Neural cell (in vitro differentiated cells): ENCODE measurements at regions not wholly inside any gene's neighbourhood (a gene's known extent, or its start where the extent isn't known, plus 50 kb on each side); places are given as distances from the start of the nearest gene placed in this dataset.

Experiments
- H2AFZ ChIP-seq: fragments of 200-600, 300-800 bp; sonication (generic), shearing (Covaris generic); 2 replicates; pipeline ENCODE4 v1.6.0; 2014; ENCODE audit warnings: low read depth, mild to moderate bottlenecking, antibody characterized with exemption, low read length, moderate library complexity
- H3F3A ChIP-seq: fragments of 200-600 bp; shearing (Covaris generic); 2 replicates; pipeline ENCODE4 v1.6.1; 2016; ENCODE audit warnings: mild to moderate bottlenecking, moderate library complexity, mixed read lengths, antibody characterized with exemption, low read length; ENCODE audit not compliant: insufficient read depth, poor library complexity, severe bottlenecking
- H3K27ac ChIP-seq: fragments of 200-600, 300-800 bp; sonication (generic), shearing (Covaris generic); 2 replicates; pipeline ENCODE4 v1.5.1; 2014; ENCODE audit warnings: mild to moderate bottlenecking, low read length, moderate library complexity
- H3K27me3 ChIP-seq: fragments of 300-800, 200-600 bp; sonication (generic), shearing (Covaris generic); 2 replicates; pipeline ENCODE4 v1.6.0; 2014; ENCODE audit warnings: mild to moderate bottlenecking, low read depth, low read length, moderate library complexity; ENCODE audit not compliant: insufficient read depth
- H3K36me3 ChIP-seq: fragments of 300-800, 200-600 bp; sonication (generic), shearing (Covaris generic); 2 replicates; pipeline ENCODE4 v1.5.1; 2014; ENCODE audit warnings: mild to moderate bottlenecking, antibody characterized with exemption, low read length, moderate library complexity; ENCODE audit not compliant: insufficient read depth
- H3K4me2 ChIP-seq: fragments of 300-800, 200-600 bp; sonication (generic), shearing (Covaris generic); 2 replicates; pipeline ENCODE4 v1.6.0; 2014; ENCODE audit warnings: mild to moderate bottlenecking, low read length
- H3K4me3 ChIP-seq: fragments of 300-800, 200-600 bp; sonication (generic), shearing (Covaris generic); 2 replicates; pipeline ENCODE4 v1.5.1; 2014; ENCODE audit warnings: mild to moderate bottlenecking, low read length, moderate library complexity
- H3K79me2 ChIP-seq: fragments of 200-600 bp; shearing (Covaris generic); replicated peaks from 2 replicates; pipeline ENCODE4 v1.6.0; 2014; ENCODE audit warnings: mild to moderate bottlenecking, low read length, moderate library complexity; ENCODE audit not compliant: insufficient read depth
- H3K9ac ChIP-seq: fragments of 300-800, 200-600 bp; sonication (generic), shearing (Covaris generic); 2 replicates; pipeline ENCODE4 v1.6.1; 2016; ENCODE audit warnings: mild to moderate bottlenecking, low read length, mixed read lengths
- H3K9me2 ChIP-seq: fragments of 200-600 bp; shearing (Covaris generic); 2 replicates; pipeline ENCODE4 v1.6.1; 2016; ENCODE audit warnings: mild to moderate bottlenecking, low read length, mixed read lengths; ENCODE audit not compliant: insufficient read depth
- H3K9me3 ChIP-seq: fragments of 200-600, 300-800 bp; sonication (generic), shearing (Covaris generic); 2 replicates; pipeline ENCODE4 v1.6.1; 2016; ENCODE audit warnings: mild to moderate bottlenecking, mixed run types, low read length, moderate library complexity, mixed read lengths
- H4K20me1 ChIP-seq: fragments of 200-600 bp; shearing (Covaris generic); 2 replicates; pipeline ENCODE4 v1.6.1; 2016; ENCODE audit warnings: mild to moderate bottlenecking, mixed run types; ENCODE audit not compliant: insufficient read depth
- EP300 ChIP-seq: fragments of 450-650 bp; conservative IDR thresholded peaks from 2 replicates; pipeline ENCODE4 v1.6.1; 2014; ENCODE audit warnings: antibody characterized with exemption, mild to moderate bottlenecking, moderate library complexity; ENCODE audit not compliant: poor library complexity, severe bottlenecking
- EZH2 ChIP-seq: fragments of 200-600, 300-800 bp; shearing (Covaris generic), sonication (generic); IDR thresholded peaks from 2 replicates; pipeline ENCODE4 v1.6.1; 2014; ENCODE audit warnings: antibody characterized with exemption, low read length, borderline replicate concordance, mild to moderate bottlenecking; ENCODE audit not compliant: insufficient read depth, poor library complexity, severe bottlenecking
- MXI1 ChIP-seq: fragments of 450-650 bp; conservative IDR thresholded peaks from 2 replicates; pipeline ENCODE4 v1.6.1; 2014; ENCODE audit warnings: antibody characterized with exemption, mild to moderate bottlenecking; ENCODE audit not compliant: poor library complexity, severe bottlenecking
- POLR2AphosphoS5 ChIP-seq: IDR thresholded peaks from 2 replicates; pipeline ENCODE4 v1.6.1; 2012
- RAD21 ChIP-seq: fragments of 450-650 bp; conservative IDR thresholded peaks from 2 replicates; pipeline ENCODE4 v1.6.1; 2014; ENCODE audit warnings: antibody characterized with exemption, mild to moderate bottlenecking, moderate library complexity
- SMC3 ChIP-seq: fragments of 450-650 bp; conservative IDR thresholded peaks from 2 replicates; pipeline ENCODE4 v1.6.1; 2014; ENCODE audit warnings: antibody characterized with exemption, mild to moderate bottlenecking, moderate library complexity; ENCODE audit not compliant: poor library complexity
- TAF1 ChIP-seq: IDR thresholded peaks from 2 replicates; pipeline ENCODE4 v1.6.1; 2012; ENCODE audit warnings: low read depth
- TF ChIP-seq, protein P1 (sequence below): IDR thresholded peaks from 2 replicates; pipeline ENCODE4 v1.6.1; 2012; ENCODE audit warnings: borderline replicate concordance
- TF ChIP-seq, protein P2 (sequence below): fragments of 450-650 bp; IDR thresholded peaks from 2 replicates; pipeline ENCODE4 v1.5.1; 2014; ENCODE audit warnings: antibody characterized with exemption, mild to moderate bottlenecking, moderate library complexity; ENCODE audit not compliant: poor library complexity, severe bottlenecking

DNA sequence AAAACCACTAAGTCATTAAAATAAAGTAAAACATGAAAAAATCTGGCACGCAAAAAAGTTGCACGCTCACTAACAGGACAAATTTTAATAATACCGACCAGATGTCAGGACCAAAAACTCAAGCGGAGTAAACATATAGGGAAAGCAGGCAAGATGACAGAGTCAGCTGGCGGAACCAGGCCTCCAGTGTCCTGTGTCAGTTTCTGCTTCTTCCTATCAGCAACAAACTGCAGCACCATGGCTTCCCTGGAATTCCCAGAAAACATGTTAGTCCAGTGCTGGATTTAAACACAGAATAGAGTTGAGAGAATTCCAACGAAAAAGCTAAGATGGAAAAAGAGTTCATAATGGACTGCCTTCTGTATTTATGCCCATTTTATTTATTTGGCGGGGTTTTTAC is 169.1 kb upstream of the ARHGEF26 start:
- TF ChIP-seq MXI1 (no peak), SMC3 (no peak), EP300 (no peak), RAD21 (no peak), EZH2 (no peak), TAF1 (no peak)
- Histone ChIP-seq H3K36me3 (no peaks in the 10 kb centered on the region), H3K9me2 (no peaks in the 10 kb centered on the region), H3K9me3 (no peaks in the 10 kb centered on the region), H3F3A (no peaks in the 10 kb centered on the region), H3K79me2 (no peaks in the 10 kb centered on the region), H3K4me2 (no peak overlapping the region), H2AFZ (no peak overlapping the region), H3K27me3 (no peaks in the 10 kb centered on the region), H3K27ac (no peak overlapping the region), H3K9ac (no peak overlapping the region), H3K4me3 (no peak overlapping the region), H4K20me1 (no peaks in the 10 kb centered on the region)

DNA sequence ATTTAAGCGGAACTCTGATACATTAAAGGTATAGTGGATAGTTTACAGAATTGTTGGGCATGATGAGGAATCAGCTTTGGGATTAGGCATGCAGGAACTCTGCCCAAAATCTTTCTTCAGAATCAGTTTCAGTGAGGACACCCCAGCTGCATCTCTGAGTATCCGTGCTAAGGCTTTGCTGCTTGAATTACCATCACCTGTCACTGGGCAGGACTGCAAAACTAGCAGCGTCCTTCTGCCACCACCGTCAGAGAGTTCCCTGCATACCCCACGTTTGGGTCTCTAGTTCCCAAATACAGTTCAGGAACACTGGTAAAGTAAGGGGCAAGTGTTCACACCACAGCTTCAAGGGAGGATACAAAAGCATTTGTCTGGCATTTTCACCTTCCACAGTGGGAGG is 164.6 kb upstream of the ARHGEF26 start:
- H2AFZ ChIP-seq: no peak overlapping the region
- no peaks in the 10 kb centered on the region for H3K36me3 ChIP-seq
- H3K9ac ChIP-seq: no peak overlapping the region
- H3K27ac ChIP-seq: no peak overlapping the region
- no peaks in the 10 kb centered on the region for H3K79me2 ChIP-seq
- no peak overlapping the region for H3K4me2 ChIP-seq
- H3K4me3 ChIP-seq: no peak overlapping the region
- no peaks in the 10 kb centered on the region for H4K20me1 ChIP-seq
- no peaks in the 10 kb centered on the region for H3F3A ChIP-seq
- H3K9me2 ChIP-seq: no peaks in the 10 kb centered on the region
- TF ChIP-seq, protein P1, sequence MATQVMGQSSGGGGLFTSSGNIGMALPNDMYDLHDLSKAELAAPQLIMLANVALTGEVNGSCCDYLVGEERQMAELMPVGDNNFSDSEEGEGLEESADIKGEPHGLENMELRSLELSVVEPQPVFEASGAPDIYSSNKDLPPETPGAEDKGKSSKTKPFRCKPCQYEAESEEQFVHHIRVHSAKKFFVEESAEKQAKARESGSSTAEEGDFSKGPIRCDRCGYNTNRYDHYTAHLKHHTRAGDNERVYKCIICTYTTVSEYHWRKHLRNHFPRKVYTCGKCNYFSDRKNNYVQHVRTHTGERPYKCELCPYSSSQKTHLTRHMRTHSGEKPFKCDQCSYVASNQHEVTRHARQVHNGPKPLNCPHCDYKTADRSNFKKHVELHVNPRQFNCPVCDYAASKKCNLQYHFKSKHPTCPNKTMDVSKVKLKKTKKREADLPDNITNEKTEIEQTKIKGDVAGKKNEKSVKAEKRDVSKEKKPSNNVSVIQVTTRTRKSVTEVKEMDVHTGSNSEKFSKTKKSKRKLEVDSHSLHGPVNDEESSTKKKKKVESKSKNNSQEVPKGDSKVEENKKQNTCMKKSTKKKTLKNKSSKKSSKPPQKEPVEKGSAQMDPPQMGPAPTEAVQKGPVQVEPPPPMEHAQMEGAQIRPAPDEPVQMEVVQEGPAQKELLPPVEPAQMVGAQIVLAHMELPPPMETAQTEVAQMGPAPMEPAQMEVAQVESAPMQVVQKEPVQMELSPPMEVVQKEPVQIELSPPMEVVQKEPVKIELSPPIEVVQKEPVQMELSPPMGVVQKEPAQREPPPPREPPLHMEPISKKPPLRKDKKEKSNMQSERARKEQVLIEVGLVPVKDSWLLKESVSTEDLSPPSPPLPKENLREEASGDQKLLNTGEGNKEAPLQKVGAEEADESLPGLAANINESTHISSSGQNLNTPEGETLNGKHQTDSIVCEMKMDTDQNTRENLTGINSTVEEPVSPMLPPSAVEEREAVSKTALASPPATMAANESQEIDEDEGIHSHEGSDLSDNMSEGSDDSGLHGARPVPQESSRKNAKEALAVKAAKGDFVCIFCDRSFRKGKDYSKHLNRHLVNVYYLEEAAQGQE: no peak
- TF ChIP-seq SMC3: no peak
- no peak for TF ChIP-seq EP300
- TF ChIP-seq, protein P2, sequence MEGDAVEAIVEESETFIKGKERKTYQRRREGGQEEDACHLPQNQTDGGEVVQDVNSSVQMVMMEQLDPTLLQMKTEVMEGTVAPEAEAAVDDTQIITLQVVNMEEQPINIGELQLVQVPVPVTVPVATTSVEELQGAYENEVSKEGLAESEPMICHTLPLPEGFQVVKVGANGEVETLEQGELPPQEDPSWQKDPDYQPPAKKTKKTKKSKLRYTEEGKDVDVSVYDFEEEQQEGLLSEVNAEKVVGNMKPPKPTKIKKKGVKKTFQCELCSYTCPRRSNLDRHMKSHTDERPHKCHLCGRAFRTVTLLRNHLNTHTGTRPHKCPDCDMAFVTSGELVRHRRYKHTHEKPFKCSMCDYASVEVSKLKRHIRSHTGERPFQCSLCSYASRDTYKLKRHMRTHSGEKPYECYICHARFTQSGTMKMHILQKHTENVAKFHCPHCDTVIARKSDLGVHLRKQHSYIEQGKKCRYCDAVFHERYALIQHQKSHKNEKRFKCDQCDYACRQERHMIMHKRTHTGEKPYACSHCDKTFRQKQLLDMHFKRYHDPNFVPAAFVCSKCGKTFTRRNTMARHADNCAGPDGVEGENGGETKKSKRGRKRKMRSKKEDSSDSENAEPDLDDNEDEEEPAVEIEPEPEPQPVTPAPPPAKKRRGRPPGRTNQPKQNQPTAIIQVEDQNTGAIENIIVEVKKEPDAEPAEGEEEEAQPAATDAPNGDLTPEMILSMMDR: no peak
- no peak for TF ChIP-seq RAD21
- no peak for TF ChIP-seq EZH2
- TF ChIP-seq TAF1: no peak
- TF ChIP-seq POLR2AphosphoS5: no peak
- TF ChIP-seq MXI1: no peak
- H3K27me3 ChIP-seq: no peaks in the 10 kb centered on the region
- H3K9me3 ChIP-seq: no peaks in the 10 kb centered on the region
